Keratinocyte (primary cell): ENCODE measurements at regions not wholly inside any gene's neighbourhood (a gene's known extent, or its start where the extent isn't known, plus 50 kb on each side); places are given as distances from the start of the nearest gene placed in this dataset.

ENCODE experiments used
- DNase-seq: peaks from one replicate; pipeline ENCODE4 v3.0.0-alpha.2; 2011; ENCODE audit warnings: low read depth, missing footprints, low spot score
- FAIRE-seq: peaks from 2 replicates; lab custom pipeline; 2011; peaks lifted over from hg19 to GRCh38; lab: Jason Lieb, UNC
- H2AFZ ChIP-seq: 2 replicates; pipeline ENCODE4 v1.6.0; 2012; ENCODE audit warnings: low read length, control low read depth, inconsistent platforms; ENCODE audit not compliant: control insufficient read depth
- H3K27ac ChIP-seq: 2 replicates; pipeline ENCODE4 v1.5.1; 2011; ENCODE audit warnings: low read length; ENCODE audit not compliant: control insufficient read depth, insufficient read depth
- H3K27me3 ChIP-seq: 3 replicates; pipeline ENCODE4 v1.6.0; 2011; ENCODE audit warnings: low read length; ENCODE audit not compliant: control insufficient read depth, insufficient read depth; ENCODE audit errors: extremely low read depth
- H3K36me3 ChIP-seq, 2 experiments: 2 replicates in 1 of 2; 3 replicates in 1 of 2; pipeline ENCODE4 v1.5.1; 2011; ENCODE audit warnings: low read length in 2 of 2, mild to moderate bottlenecking in 1 of 2; ENCODE audit not compliant: control insufficient read depth in 2 of 2, insufficient read depth in 2 of 2; ENCODE audit errors: extremely low read depth in 1 of 2
- H3K4me1 ChIP-seq: 3 replicates; pipeline ENCODE4 v1.5.1; 2011; ENCODE audit warnings: low read length; ENCODE audit not compliant: control insufficient read depth, insufficient read depth; ENCODE audit errors: extremely low read depth
- H3K4me2 ChIP-seq: 3 replicates; pipeline ENCODE4 v1.6.0; 2011; ENCODE audit warnings: low read depth, low read length; ENCODE audit not compliant: control insufficient read depth, insufficient read depth; ENCODE audit errors: extremely low read depth
- H3K4me3 ChIP-seq, 3 experiments: fragments of 200-600 bp in 1 of 3; sonication (generic) in 1 of 3; 2 replicates in 2 of 3; 3 replicates in 1 of 3; pipeline ENCODE4 v1.5.1; 2011 to 2016; ENCODE audit warnings: low read length in 3 of 3, mild to moderate bottlenecking in 3 of 3, control low read depth in 2 of 3, inconsistent platforms in 1 of 3, low read depth in 1 of 3, mixed read lengths in 1 of 3, mixed run types in 1 of 3, moderate library complexity in 1 of 3; ENCODE audit not compliant: control insufficient read depth in 2 of 3, insufficient read depth in 2 of 3; ENCODE audit errors: extremely low read depth in 1 of 3
- H3K79me2 ChIP-seq: 2 replicates; pipeline ENCODE4 v1.6.0; 2012; ENCODE audit warnings: low read length; ENCODE audit not compliant: control insufficient read depth, insufficient read depth
- H3K9ac ChIP-seq: 3 replicates; pipeline ENCODE4 v1.6.0; 2011; ENCODE audit warnings: low read length; ENCODE audit not compliant: control insufficient read depth, insufficient read depth; ENCODE audit errors: extremely low read depth
- H3K9me1 ChIP-seq: 3 replicates; pipeline ENCODE4 v1.6.0; 2011; ENCODE audit warnings: low read length; ENCODE audit not compliant: control insufficient read depth, insufficient read depth; ENCODE audit errors: extremely low read depth
- H3K9me3 ChIP-seq: 2 replicates; pipeline ENCODE4 v1.5.1; 2012; ENCODE audit warnings: low read depth, low read length; ENCODE audit not compliant: control insufficient read depth
- H4K20me1 ChIP-seq: 3 replicates; pipeline ENCODE4 v1.6.0; 2011; ENCODE audit warnings: low read length; ENCODE audit not compliant: control insufficient read depth, insufficient read depth; ENCODE audit errors: extremely low read depth
- CTCF ChIP-seq, 3 experiments: IDR thresholded peaks in 1 of 3; conservative IDR thresholded peaks in 1 of 3; optimal IDR thresholded peaks in 1 of 3; 2 replicates in 2 of 3; 3 replicates in 1 of 3; pipeline versions ENCODE3 to v1.5.1; 2011; ENCODE audit warnings: low read length in 3 of 3, mild to moderate bottlenecking in 3 of 3, moderate library complexity in 2 of 3, control low read depth in 1 of 3, inconsistent platforms in 1 of 3; ENCODE audit not compliant: insufficient read depth in 2 of 3; ENCODE audit errors: extremely low read depth in 1 of 3
- EZH2 ChIP-seq: IDR thresholded peaks from one replicate; pipeline ENCODE4 v1.6.1; 2012; ENCODE audit warnings: inconsistent platforms, mild to moderate bottlenecking, low read length, moderate library complexity
- dilution Hi-C: fragments of 300-500 bp; cut with MboI; formaldehyde crosslinking; loops from one replicate; pipeline ENCODE4 v1.7.0; 2020; ENCODE audit warnings: low sequenced_read_pairs; ENCODE audit not compliant: extremely low pct_ligation_motif_present

DNA sequence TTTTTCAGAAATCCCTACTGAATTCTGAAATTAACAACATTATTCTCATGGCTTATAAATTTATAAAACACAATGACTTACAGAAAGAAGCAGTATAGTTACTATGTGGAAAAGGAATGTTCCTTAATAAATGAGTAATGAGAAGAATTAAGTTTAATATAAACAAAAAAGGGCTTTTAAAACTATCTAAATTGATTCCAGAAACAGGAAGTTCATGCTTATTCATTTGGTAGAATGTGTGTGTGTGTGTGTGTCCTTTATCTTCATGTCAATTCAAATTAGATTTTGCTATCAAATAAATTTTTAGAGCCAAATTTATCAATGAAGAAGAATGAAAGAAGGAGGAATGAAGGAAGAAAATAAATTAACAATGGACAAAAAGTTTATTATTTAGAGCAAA is 440.8 kb upstream of the LRRTM4 start:
- Histone ChIP-seq H3K36me3 (no peaks in the 10 kb centered on the region), H3K79me2 (no peaks in the 10 kb centered on the region), H3K4me3 (no peak overlapping the region), H3K4me1 (no peaks in the 10 kb centered on the region), H4K20me1 (no peaks in the 10 kb centered on the region), H3K9me3 (no peaks in the 10 kb centered on the region), H3K27me3 (no peaks in the 10 kb centered on the region), H3K27ac (no peak overlapping the region), H2AFZ (no peak overlapping the region), H3K4me2 (no peak overlapping the region), H3K9ac (no peak overlapping the region), H3K9me1 (no peaks in the 10 kb centered on the region)
- FAIRE-seq (no peak), DNase-seq (no peak)
- TF ChIP-seq CTCF (optimal IDR thresholded peaks at IDR 0.05 in 1 of 3, IDR thresholded peaks at IDR 0.05 in 1 of 3, conservative IDR thresholded peaks at IDR 0.05 in 1 of 3; ENCODE audit: extremely low read depth in 1 of 3, insufficient read depth in 2 of 3, low read length in 3 of 3) (no peak), EZH2 (no peak)
- dilution Hi-C loops: no loop called here

DNA sequence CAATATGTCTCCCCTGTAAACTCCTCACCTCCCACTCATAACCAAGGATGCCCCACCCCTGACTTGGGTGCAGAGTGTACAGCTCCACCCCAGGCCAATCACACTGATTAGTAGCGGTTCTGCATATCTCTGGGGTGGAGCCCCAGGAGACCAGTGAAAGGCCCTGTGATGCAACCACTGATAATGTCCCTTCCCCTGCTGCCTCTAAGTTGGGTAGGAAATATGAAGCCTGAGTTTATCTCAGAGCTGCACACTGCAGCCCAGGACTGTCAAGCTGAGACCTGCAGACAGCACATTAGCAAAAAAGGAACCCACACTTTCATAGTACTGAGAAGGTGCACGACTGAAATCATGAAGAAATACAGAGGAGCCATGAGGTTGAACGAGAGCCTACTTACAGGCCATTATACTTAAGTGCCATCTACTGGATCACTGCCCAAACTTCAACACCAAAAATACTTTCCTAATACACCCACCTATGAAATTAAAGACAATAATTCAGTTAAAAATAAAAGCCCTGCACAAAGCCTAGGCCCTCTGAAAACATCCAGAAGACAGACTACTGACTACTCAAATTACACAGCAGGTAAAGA is 455.4 kb upstream of the LRRTM4 start:
- Histone ChIP-seq H3K27me3 (no peaks in the 10 kb centered on the region), H3K36me3 (no peaks in the 10 kb centered on the region), H3K4me1 (no peaks in the 10 kb centered on the region), H3K27ac (no peak overlapping the region), H3K79me2 (no peaks in the 10 kb centered on the region), H3K9ac (no peak overlapping the region), H3K9me3 (peaks cover 2% of the 10 kb centered on the region), H3K4me2 (no peak overlapping the region), H4K20me1 (no peaks in the 10 kb centered on the region), H3K4me3 (no peak overlapping the region), H3K9me1 (no peaks in the 10 kb centered on the region), H2AFZ (no peak overlapping the region)
- no peak for DNase-seq
- TF ChIP-seq EZH2 (no peak), CTCF (optimal IDR thresholded peaks at IDR 0.05 in 1 of 3, IDR thresholded peaks at IDR 0.05 in 1 of 3, conservative IDR thresholded peaks at IDR 0.05 in 1 of 3; ENCODE audit: extremely low read depth in 1 of 3, insufficient read depth in 2 of 3, low read length in 3 of 3) (no peak)
- FAIRE-seq: no peak
- dilution Hi-C loops: no loop called here
